ENCODE measurements at regions not wholly inside any gene's neighbourhood (a gene's known extent, or its start where the extent isn't known, plus 50 kb on each side); places are given as distances from the start of the nearest gene placed in this dataset.

- H3K27me3 ChIP-seq (ENCODE audit: control insufficient read depth, insufficient read depth, low read length) = no peaks in the 10 kb centered on the region
- no peaks in the 10 kb centered on the region for H3K36me3 ChIP-seq (ENCODE audit: control insufficient read depth, insufficient read depth, low read length)
- no peak overlapping the region for H3K4me3 ChIP-seq (ENCODE audit: low read length)
- no peaks in the 10 kb centered on the region for H3K9me3 ChIP-seq (ENCODE audit: control insufficient read depth, low read length)
- no peaks in the 10 kb centered on the region for H3K4me1 ChIP-seq (ENCODE audit: control insufficient read depth, insufficient read depth, low read length)
- no peak overlapping the region for H3K9ac ChIP-seq (ENCODE audit: low read length)
These were observed 65.0 kb upstream of the EPB41L3 start for GRCh38 chr18:5608846-5609245.

GRCh38 chr18:5606951-5607350 is 63.2 kb upstream of the EPB41L3 start:
- Histone ChIP-seq H3K27me3 (ENCODE audit: control insufficient read depth, insufficient read depth, low read length) (no peaks in the 10 kb centered on the region), H3K9me3 (ENCODE audit: control insufficient read depth, low read length) (no peaks in the 10 kb centered on the region), H3K4me3 (ENCODE audit: low read length) (no peak overlapping the region), H3K9ac (ENCODE audit: low read length) (no peak overlapping the region), H3K4me1 (ENCODE audit: control insufficient read depth, insufficient read depth, low read length) (no peaks in the 10 kb centered on the region), H3K36me3 (ENCODE audit: control insufficient read depth, insufficient read depth, low read length) (no peaks in the 10 kb centered on the region)

GRCh38 chr18:5604778-5605177 is 61.0 kb upstream of the EPB41L3 start:
- no peaks in the 10 kb centered on the region for H3K9me3 ChIP-seq (ENCODE audit: control insufficient read depth, low read length)
- H3K4me1 ChIP-seq (ENCODE audit: control insufficient read depth, insufficient read depth, low read length) = no peaks in the 10 kb centered on the region
- no peaks in the 10 kb centered on the region for H3K27me3 ChIP-seq (ENCODE audit: control insufficient read depth, insufficient read depth, low read length)
- H3K9ac ChIP-seq (ENCODE audit: low read length) = no peak overlapping the region
- no peak overlapping the region for H3K4me3 ChIP-seq (ENCODE audit: low read length)
- H3K36me3 ChIP-seq (ENCODE audit: control insufficient read depth, insufficient read depth, low read length) = no peaks in the 10 kb centered on the region

DNA sequence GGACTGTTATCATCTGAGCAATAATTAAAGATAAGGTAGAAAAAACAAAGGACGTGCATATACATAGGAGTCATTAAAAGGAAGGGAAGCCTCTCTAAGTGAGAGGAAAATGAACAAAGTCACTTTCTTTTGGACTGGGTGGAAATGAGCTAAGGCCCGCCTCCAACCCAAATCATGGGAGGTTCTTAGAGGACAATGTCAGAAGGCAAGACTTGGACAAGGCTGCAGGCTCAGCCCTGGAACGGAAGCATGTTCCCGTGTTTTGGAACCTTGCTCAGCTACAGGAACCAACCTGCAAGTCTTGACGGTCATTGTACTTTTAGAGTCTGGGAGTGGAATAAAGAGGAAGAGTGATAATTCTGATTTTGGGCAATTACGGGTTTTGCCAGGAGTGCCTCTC is 59.4 kb upstream of the EPB41L3 start:
- Histone ChIP-seq H3K36me3 (ENCODE audit: control insufficient read depth, insufficient read depth, low read length) (no peaks in the 10 kb centered on the region), H3K27me3 (ENCODE audit: control insufficient read depth, insufficient read depth, low read length) (no peaks in the 10 kb centered on the region), H3K9ac (ENCODE audit: low read length) (no peak overlapping the region), H3K4me1 (ENCODE audit: control insufficient read depth, insufficient read depth, low read length) (no peaks in the 10 kb centered on the region), H3K4me3 (ENCODE audit: low read length) (no peak overlapping the region), H3K9me3 (ENCODE audit: control insufficient read depth, low read length) (no peaks in the 10 kb centered on the region)

DNA sequence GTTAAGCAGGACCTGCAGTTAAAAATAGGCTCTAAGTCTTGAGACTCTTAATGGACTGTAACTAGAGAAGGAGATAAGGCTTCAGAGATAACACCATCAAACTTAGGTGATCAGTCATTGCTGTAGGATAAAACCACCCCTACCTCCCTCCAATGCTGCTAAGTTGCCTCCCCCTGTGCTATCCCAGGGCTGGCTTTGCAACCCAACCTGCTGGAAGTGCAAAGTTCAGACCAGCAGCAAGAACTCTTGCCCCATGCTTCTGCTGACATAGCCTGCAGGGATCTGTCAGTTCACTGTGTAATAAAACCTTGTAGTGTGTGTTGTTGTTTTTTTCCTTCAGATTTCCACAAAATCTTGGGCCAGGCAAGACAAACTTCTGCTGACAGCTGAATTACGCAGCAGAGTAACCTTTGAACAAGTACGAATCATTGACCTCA is 57.4 kb upstream of the EPB41L3 start:
- Histone ChIP-seq H3K27me3 (ENCODE audit: control insufficient read depth, insufficient read depth, low read length) (no peaks in the 10 kb centered on the region), H3K4me1 (ENCODE audit: control insufficient read depth, insufficient read depth, low read length) (no peaks in the 10 kb centered on the region), H3K36me3 (ENCODE audit: control insufficient read depth, insufficient read depth, low read length) (no peaks in the 10 kb centered on the region), H3K9me3 (ENCODE audit: control insufficient read depth, low read length) (no peaks in the 10 kb centered on the region), H3K4me3 (ENCODE audit: low read length) (no peak overlapping the region), H3K9ac (ENCODE audit: low read length) (no peak overlapping the region)

GRCh38 chr18:5600378-5601071 is 56.7 kb upstream of the EPB41L3 start:
- H3K4me1 ChIP-seq (ENCODE audit: control insufficient read depth, insufficient read depth, low read length) = no peaks in the 10 kb centered on the region
- no peaks in the 10 kb centered on the region for H3K27me3 ChIP-seq (ENCODE audit: control insufficient read depth, insufficient read depth, low read length)
- H3K9ac ChIP-seq (ENCODE audit: low read length) = no peak overlapping the region
- no peaks in the 10 kb centered on the region for H3K9me3 ChIP-seq (ENCODE audit: control insufficient read depth, low read length)
- no peak overlapping the region for H3K4me3 ChIP-seq (ENCODE audit: low read length)
- H3K36me3 ChIP-seq (ENCODE audit: control insufficient read depth, insufficient read depth, low read length) = no peaks in the 10 kb centered on the region

- H3K9ac ChIP-seq (ENCODE audit: low read length) = no peak overlapping the region
- H3K4me3 ChIP-seq (ENCODE audit: low read length) = no peak overlapping the region
- peaks cover 4% of the 10 kb centered on the region for H3K9me3 ChIP-seq (ENCODE audit: control insufficient read depth, low read length)
- H3K27me3 ChIP-seq (ENCODE audit: control insufficient read depth, insufficient read depth, low read length) = no peaks in the 10 kb centered on the region
- H3K4me1 ChIP-seq (ENCODE audit: control insufficient read depth, insufficient read depth, low read length) = no peaks in the 10 kb centered on the region
- H3K36me3 ChIP-seq (ENCODE audit: control insufficient read depth, insufficient read depth, low read length) = no peaks in the 10 kb centered on the region
These were observed 52.8 kb upstream of the EPB41L3 start for GRCh38 chr18:5596585-5596984.

Data from mucosa of stomach (tissue), 1 donor.